ENCODE measurements at regions not wholly inside any gene's neighbourhood (a gene's known extent, or its start where the extent isn't known, plus 50 kb on each side); places are given as distances from the start of the nearest gene placed in this dataset.
"Not testable (repeated sequence)": the region's sequence is repeated elsewhere in the genome, so short reads cannot be mapped to it uniquely, and the experiment has no call there.

- TF ChIP-seq EP300, CTCF (IDR thresholded peaks at IDR 0.05): not testable (repeated sequence)
These were observed 180.8 kb upstream of the GALNT15 start for GRCh38 chr3:15993660-15994059.
